HEK293T (cell line): ENCODE measurements at regions not wholly inside any gene's neighbourhood (a gene's known extent, or its start where the extent isn't known, plus 50 kb on each side); places are given as distances from the start of the nearest gene placed in this dataset.

ENCODE experiments used
- BHLHE40 ChIP-seq: fragments of 450-650 bp; IDR thresholded peaks from 2 replicates; pipeline ENCODE4 v1.6.1; 2016; ENCODE audit warnings: mild to moderate bottlenecking, moderate library complexity, borderline replicate concordance
- FOXA1 ChIP-seq: fragments of 450-650 bp; IDR thresholded peaks from 2 replicates; pipeline ENCODE4 v1.6.1; 2016; ENCODE audit warnings: mild to moderate bottlenecking
- FOXK2 ChIP-seq: fragments of 450-650 bp; IDR thresholded peaks from 2 replicates; pipeline ENCODE4 v1.6.1; 2016; ENCODE audit warnings: mild to moderate bottlenecking
- SP1 ChIP-seq: fragments of 450-650 bp; IDR thresholded peaks from 2 replicates; pipeline ENCODE4 v1.6.1; 2017
- ZNF384 ChIP-seq: fragments of 450-650 bp; IDR thresholded peaks from 2 replicates; pipeline ENCODE4 v1.6.1; 2016

GRCh38 chr5:53161876-53162275 is 52.3 kb upstream of the MOCS2 start:
- TF ChIP-seq SP1 (no peak), BHLHE40 (no peak), FOXK2 (no peak), ZNF384 (no peak), FOXA1 (no peak)
